GM12872 (cell line): ENCODE measurements at regions not wholly inside any gene's neighbourhood (a gene's known extent, or its start where the extent isn't known, plus 50 kb on each side); places are given as distances from the start of the nearest gene placed in this dataset.

ENCODE experiments used
- CTCF ChIP-seq: IDR thresholded peaks from 3 replicates; pipeline ENCODE4 v1.5.1; 2011; ENCODE audit warnings: low read depth, mild to moderate bottlenecking, low read length, moderate library complexity; ENCODE audit not compliant: insufficient read depth

GRCh38 chr14:44701563-44702263 is 194.6 kb upstream of the FSCB start:
- no peak for TF ChIP-seq CTCF

- no peak for TF ChIP-seq CTCF
Measured at GRCh38 chr14:44700694-44701093, 193.6 kb upstream of the FSCB start.

- TF ChIP-seq CTCF: no peak
Measured at GRCh38 chr14:44700184-44700583, 193.1 kb upstream of the FSCB start.

GRCh38 chr14:44699391-44699790 is 192.3 kb upstream of the FSCB start:
- no peak for TF ChIP-seq CTCF

GRCh38 chr14:44669496-44669895 is 162.4 kb upstream of the FSCB start:
- no peak for TF ChIP-seq CTCF

- no peak for TF ChIP-seq CTCF
Measured at GRCh38 chr14:44663136-44663535, 156.1 kb upstream of the FSCB start.

- TF ChIP-seq CTCF: no peak
Measured at GRCh38 chr14:44662250-44662891, 155.3 kb upstream of the FSCB start.
